ENCODE measurements at regions not wholly inside any gene's neighbourhood (a gene's known extent, or its start where the extent isn't known, plus 50 kb on each side); places are given as distances from the start of the nearest gene placed in this dataset.

GRCh38 chr11:95675585-95675984, 114.0 kb downstream of the FAM76B start:
- no peak overlapping the region for H3K4me3 ChIP-seq (ENCODE audit: low read length)
- POLR2A ChIA-PET: no interaction called here
- no peak overlapping the region for H3K27ac ChIP-seq (ENCODE audit: low read depth in 1 of 2, low read length in 2 of 2)
- no peaks in the 10 kb centered on the region for H3K9me3 ChIP-seq (ENCODE audit: control insufficient read depth in 1 of 2, insufficient read depth in 1 of 2, low read length in 2 of 2)
- no peaks in the 10 kb centered on the region for H3K36me3 ChIP-seq (ENCODE audit: insufficient read depth, low read length)
- no peaks in the 10 kb centered on the region for H3K36me3 Mint-ChIP-seq (ENCODE audit: low read depth)
- no peaks in the 10 kb centered on the region for H3K9me3 Mint-ChIP-seq
- no peak for DNase-seq
- no peaks in the 10 kb centered on the region for H3K27me3 Mint-ChIP-seq
- CTCF ChIA-PET: no interaction called here
- no peak for ATAC-seq (ENCODE audit: poor library complexity)
- no peak overlapping the region for H3K27ac Mint-ChIP-seq
- intact Hi-C loops (cut with DNase I, micrococcal nuclease): loop anchor here in 1 of 2 experiments (5.0 kb wide), 1 partner anchor 58 kb away; no protein-coding TSS in a partner anchor
- no peak overlapping the region for H3K4me3 Mint-ChIP-seq
- peaks cover 37% of the 10 kb centered on the region for H3K4me1 Mint-ChIP-seq (ENCODE audit: low read depth)
- H3K4me1 ChIP-seq (ENCODE audit: insufficient read depth, low read length): no peaks in the 10 kb centered on the region
- no peak for TF ChIP-seq CTCF (IDR thresholded peaks at IDR 0.05)
- no peaks in the 10 kb centered on the region for H3K27me3 ChIP-seq (ENCODE audit: control insufficient read depth in 1 of 2, insufficient read depth in 2 of 2, low read length in 2 of 2)

DNA sequence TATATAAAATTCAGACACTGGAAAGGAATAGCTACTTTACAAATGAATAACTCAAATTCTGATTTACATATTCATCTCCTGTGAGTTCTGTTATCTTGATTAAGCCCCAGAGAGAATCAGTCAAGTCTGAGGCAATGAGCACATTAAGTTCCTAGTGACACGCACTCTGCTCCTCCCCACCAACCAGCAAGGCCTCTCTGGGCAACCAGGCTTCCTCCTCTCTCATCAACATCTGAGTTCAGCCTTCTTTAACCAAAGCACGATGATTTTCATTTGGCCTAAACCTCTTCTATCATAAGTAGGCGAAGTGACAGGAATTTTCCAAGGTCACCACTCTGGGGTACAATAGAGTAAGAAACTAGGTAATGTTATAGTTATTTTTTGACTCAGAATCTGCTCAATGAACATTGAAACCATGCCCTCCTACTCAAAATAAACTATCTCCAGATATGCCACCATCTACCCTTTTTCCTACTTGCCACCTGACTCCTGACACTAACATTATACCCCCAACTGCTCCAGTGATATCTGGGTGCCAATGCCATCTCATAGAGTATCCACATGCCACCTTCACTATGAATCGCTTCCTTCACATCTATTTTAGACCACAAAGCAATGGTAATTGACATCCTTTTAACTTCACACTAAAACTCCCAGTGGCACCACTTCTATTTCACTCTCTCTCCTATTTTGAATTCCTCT, 114.8 kb downstream of the FAM76B start:
- intact Hi-C loops (cut with DNase I, micrococcal nuclease): loop anchor here in 1 of 2 experiments (5.0 kb wide), 1 partner anchor 58 kb away; no protein-coding TSS in a partner anchor
- no peaks in the 10 kb centered on the region for H3K27me3 Mint-ChIP-seq
- H3K27me3 ChIP-seq (ENCODE audit: control insufficient read depth in 1 of 2, insufficient read depth in 2 of 2, low read length in 2 of 2): no peaks in the 10 kb centered on the region
- no peaks in the 10 kb centered on the region for H3K36me3 ChIP-seq (ENCODE audit: insufficient read depth, low read length)
- ATAC-seq (ENCODE audit: poor library complexity) (peak; percentile 64), DNase-seq (peak in 7 of 14 experiments; percentile 9 to 39 (median 25))
- POLR2A ChIA-PET: no interaction called here
- H3K27ac Mint-ChIP-seq: peak overlapping the region; percentile 37
- no peak overlapping the region for H3K27ac ChIP-seq (ENCODE audit: low read depth in 1 of 2, low read length in 2 of 2)
- no peak overlapping the region for H3K4me3 Mint-ChIP-seq
- no peak overlapping the region for H3K4me3 ChIP-seq (ENCODE audit: low read length)
- peaks cover 29% of the 10 kb centered on the region for H3K4me1 Mint-ChIP-seq (ENCODE audit: low read depth)
- H3K36me3 Mint-ChIP-seq (ENCODE audit: low read depth): no peaks in the 10 kb centered on the region
- no peaks in the 10 kb centered on the region for H3K9me3 ChIP-seq (ENCODE audit: control insufficient read depth in 1 of 2, insufficient read depth in 1 of 2, low read length in 2 of 2)
- H3K9me3 Mint-ChIP-seq: no peaks in the 10 kb centered on the region
- CTCF ChIA-PET: interaction anchor here (1.0 kb wide), 1 partner anchor 30 kb away, joined by 3 read pairs; no protein-coding TSS in a partner anchor
- TF ChIP-seq CTCF (IDR thresholded peaks at IDR 0.05): no peak
- H3K4me1 ChIP-seq (ENCODE audit: insufficient read depth, low read length): no peaks in the 10 kb centered on the region

GRCh38 chr11:95671768-95672167, 117.8 kb downstream of the FAM76B start:
- intact Hi-C loops (cut with DNase I, micrococcal nuclease): no loop called here
- Histone ChIP-seq H3K27ac (ENCODE audit: low read depth in 1 of 2, low read length in 2 of 2) (no peak overlapping the region), H3K9me3 (ENCODE audit: control insufficient read depth in 1 of 2, insufficient read depth in 1 of 2, low read length in 2 of 2) (no peaks in the 10 kb centered on the region), H3K36me3 (ENCODE audit: insufficient read depth, low read length) (no peaks in the 10 kb centered on the region), H3K27me3 (ENCODE audit: control insufficient read depth in 1 of 2, insufficient read depth in 2 of 2, low read length in 2 of 2) (no peaks in the 10 kb centered on the region), H3K4me3 (ENCODE audit: low read length) (no peak overlapping the region), H3K4me1 (ENCODE audit: insufficient read depth, low read length) (no peaks in the 10 kb centered on the region)
- H3K36me3 Mint-ChIP-seq (ENCODE audit: low read depth): no peaks in the 10 kb centered on the region
- H3K27ac Mint-ChIP-seq: no peak overlapping the region
- CTCF ChIA-PET: no interaction called here
- H3K27me3 Mint-ChIP-seq: no peaks in the 10 kb centered on the region
- DNase-seq: no peak
- no peaks in the 10 kb centered on the region for H3K9me3 Mint-ChIP-seq
- POLR2A ChIA-PET: interaction anchor here (1.6 kb wide), 2 partner anchors 28 to 31 kb away, joined by 4 to 6 read pairs; no protein-coding TSS in a partner anchor
- no peak overlapping the region for H3K4me3 Mint-ChIP-seq
- TF ChIP-seq CTCF (IDR thresholded peaks at IDR 0.05): no peak
- H3K4me1 Mint-ChIP-seq (ENCODE audit: low read depth): peaks cover 27% of the 10 kb centered on the region
- ATAC-seq (ENCODE audit: poor library complexity): no peak
